Skeletal muscle tissue (tissue), 3 donors: ENCODE measurements at regions not wholly inside any gene's neighbourhood (a gene's known extent, or its start where the extent isn't known, plus 50 kb on each side); places are given as distances from the start of the nearest gene placed in this dataset.
"Not testable (repeated sequence)": the region's sequence is repeated elsewhere in the genome, so short reads cannot be mapped to it uniquely, and the experiment has no call there.

ENCODE experiments used
- H3K27ac ChIP-seq: one replicate; pipeline ENCODE4 v1.7.0; 2013; ENCODE audit warnings: mild to moderate bottlenecking, low read depth, low read length, inconsistent platforms
- H3K27me3 ChIP-seq, 3 donors: one replicate each; pipeline ENCODE4 v1.7.0; 2013; ENCODE audit warnings: low read length in 3 of 3; ENCODE audit not compliant: control insufficient read depth in 3 of 3, insufficient read depth in 3 of 3
- H3K36me3 ChIP-seq, 3 donors: one replicate each; pipeline ENCODE4 v1.7.0; 2013; ENCODE audit warnings: low read length in 3 of 3; ENCODE audit not compliant: control insufficient read depth in 3 of 3, insufficient read depth in 3 of 3
- H3K4me1 ChIP-seq, 3 donors: one replicate each; pipeline ENCODE4 v1.7.0; 2013; ENCODE audit warnings: low read length in 3 of 3, mild to moderate bottlenecking in 3 of 3; ENCODE audit not compliant: control insufficient read depth in 3 of 3, insufficient read depth in 3 of 3
- H3K4me3 ChIP-seq, 3 donors: one replicate each; pipeline ENCODE4 v1.7.0; 2013; ENCODE audit warnings: low read length in 3 of 3
- H3K9ac ChIP-seq, 3 donors: one replicate each; pipeline ENCODE4 v1.7.0; 2013; ENCODE audit warnings: low read length in 3 of 3, mild to moderate bottlenecking in 3 of 3, moderate library complexity in 2 of 3, low read depth in 1 of 3
- H3K9me3 ChIP-seq, 3 donors: one replicate each; pipeline ENCODE4 v1.7.0; 2013; ENCODE audit warnings: low read length in 3 of 3; ENCODE audit not compliant: control insufficient read depth in 3 of 3
- donor health status: Osteomylitis.

DNA sequence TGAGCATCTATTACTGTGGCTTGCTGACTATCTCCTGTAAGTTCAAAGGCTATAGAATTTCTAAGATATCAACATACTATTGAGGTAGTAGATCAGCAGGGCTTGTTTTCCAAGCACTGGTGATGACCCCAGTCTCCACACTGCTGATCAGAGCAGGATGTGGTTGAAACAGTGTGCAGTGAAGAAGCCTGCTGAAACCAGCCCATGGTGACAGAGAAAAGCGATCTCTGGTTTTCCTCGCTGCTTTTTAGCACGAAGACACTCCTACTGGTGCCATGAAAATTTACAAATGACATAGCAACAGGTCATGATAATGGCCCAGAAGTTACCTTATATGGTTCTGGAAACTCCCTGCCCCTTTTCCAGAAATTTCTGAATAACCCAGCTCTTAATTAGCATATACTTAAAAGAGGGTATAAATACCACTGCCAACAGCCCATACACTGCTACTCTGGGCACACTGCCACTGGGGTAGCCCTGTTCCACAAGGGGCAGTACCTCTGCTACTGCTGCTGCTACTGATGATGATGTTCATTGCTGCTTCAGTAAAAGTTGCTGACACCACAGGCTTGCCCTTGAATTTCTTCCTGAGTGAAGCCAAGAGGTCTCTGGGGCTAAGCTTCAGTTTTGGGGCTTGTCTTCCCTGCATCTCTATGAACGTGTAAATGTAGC, 1689.5 kb upstream of the PCDH10 start:
- Histone ChIP-seq H3K36me3 (no peaks in the 10 kb centered on the region), H3K4me1 (no peaks in the 10 kb centered on the region), H3K27ac (no peak overlapping the region), H3K4me3 (no peak overlapping the region), H3K9ac (no peak overlapping the region), H3K9me3 (no peaks in the 10 kb centered on the region), H3K27me3 (no peaks in the 10 kb centered on the region)

DNA sequence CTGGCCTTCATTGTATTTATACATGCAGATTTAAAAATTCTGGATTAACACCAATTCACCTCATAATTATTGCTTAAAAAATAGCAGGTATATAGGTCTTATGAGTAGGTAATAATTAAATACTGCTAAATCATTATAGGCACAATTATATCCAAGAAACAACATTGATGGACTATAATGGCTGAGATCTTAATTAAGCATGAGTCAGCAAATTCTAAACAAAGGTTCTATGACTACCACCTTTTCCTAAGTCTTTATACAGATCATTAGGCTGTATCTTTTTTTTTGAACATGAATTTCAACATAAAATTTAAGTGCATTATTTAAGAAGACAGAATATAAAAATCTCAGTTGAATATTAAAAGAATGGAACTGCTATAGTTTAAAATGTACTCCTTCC, 1678.7 kb upstream of the PCDH10 start:
- no peak overlapping the region for H3K27ac ChIP-seq
- H3K9me3 ChIP-seq: no peaks in the 10 kb centered on the region
- H3K36me3 ChIP-seq: no peaks in the 10 kb centered on the region
- H3K4me3 ChIP-seq: no peak overlapping the region
- no peaks in the 10 kb centered on the region for H3K27me3 ChIP-seq
- no peak overlapping the region for H3K9ac ChIP-seq
- no peaks in the 10 kb centered on the region for H3K4me1 ChIP-seq

DNA sequence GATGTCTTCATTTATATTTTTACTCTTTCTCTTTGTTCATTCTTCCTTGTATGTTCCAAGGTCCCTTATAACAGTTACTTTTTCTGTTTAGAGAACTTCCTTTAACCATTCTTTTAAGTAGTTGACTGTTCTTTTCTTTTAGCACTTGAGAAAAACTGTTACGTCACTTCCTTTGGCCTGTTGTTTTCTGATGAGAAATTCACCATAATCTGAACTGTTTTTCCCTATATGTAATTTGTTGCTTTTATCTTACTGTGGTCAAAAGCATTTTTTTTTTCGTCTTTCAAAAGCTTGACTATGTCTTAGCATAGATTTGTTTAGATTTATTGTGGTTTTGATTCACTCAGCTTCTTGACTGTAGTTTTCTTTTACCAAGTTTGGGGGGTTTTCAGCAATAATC, 1660.3 kb upstream of the PCDH10 start:
- no peaks in the 10 kb centered on the region for H3K4me1 ChIP-seq
- H3K9ac ChIP-seq: no peak overlapping the region
- H3K27ac ChIP-seq: no peak overlapping the region
- no peak overlapping the region for H3K4me3 ChIP-seq
- H3K9me3 ChIP-seq: no peaks in the 10 kb centered on the region
- no peaks in the 10 kb centered on the region for H3K27me3 ChIP-seq
- no peaks in the 10 kb centered on the region for H3K36me3 ChIP-seq

DNA sequence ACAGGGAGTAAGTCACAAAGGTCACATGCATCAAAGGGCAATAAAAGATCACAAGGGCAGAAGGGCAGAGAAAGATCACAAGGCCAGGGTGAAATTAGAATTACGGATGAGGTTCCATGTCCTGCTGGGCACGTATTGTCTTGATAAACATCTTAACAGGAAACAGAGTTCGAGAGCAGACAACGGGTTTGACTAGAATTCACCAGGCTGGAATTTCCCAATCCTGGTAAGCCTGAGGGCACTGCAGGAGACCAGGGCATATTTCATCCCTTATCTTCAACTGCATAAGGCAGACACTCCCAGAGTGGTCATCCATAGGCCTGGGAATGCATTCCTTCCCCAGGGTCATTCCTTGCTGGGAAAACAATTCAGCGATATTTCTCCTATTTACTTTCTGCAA, 1652.9 kb upstream of the PCDH10 start:
- not testable (repeated sequence) for H3K27ac ChIP-seq, H3K27me3 ChIP-seq, H3K9ac ChIP-seq, H3K4me1 ChIP-seq, H3K36me3 ChIP-seq, H3K4me3 ChIP-seq, H3K9me3 ChIP-seq

DNA sequence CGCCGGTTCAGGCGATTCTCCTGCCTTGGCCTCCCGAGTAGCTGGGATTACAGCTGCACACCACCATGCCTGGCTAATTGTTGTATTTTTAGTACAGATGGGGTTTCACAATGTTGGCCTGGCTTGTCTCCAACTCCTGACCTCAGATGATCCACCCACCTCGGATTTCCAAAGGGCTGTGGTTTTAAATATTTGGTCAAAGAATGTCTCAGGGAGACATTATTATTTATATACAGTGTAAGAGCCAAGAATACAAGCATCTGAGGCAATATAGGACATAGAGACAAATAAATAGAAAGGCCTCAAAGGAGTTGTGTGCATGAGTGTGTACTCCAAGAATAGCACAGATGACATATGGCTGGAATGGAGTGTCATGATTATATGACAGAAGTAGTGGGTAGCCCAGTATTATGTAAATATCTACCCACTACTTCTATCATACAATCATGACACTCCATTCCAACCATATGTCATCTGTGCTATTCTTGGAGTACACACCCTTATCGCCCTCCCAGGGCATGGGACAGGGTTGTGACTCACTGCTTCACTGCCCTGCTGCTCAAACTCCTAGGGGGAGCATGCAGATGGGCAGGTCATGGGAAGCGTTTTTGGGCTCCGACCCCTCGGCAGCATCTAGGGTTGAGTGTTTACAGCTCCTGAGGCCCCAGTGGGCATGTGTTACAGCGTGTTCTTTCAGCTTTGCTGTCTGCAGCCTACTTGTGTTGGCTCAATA, 1649.8 kb upstream of the PCDH10 start:
- Histone ChIP-seq H3K4me3 (no peak overlapping the region), H3K9ac (no peak overlapping the region), H3K9me3 (peaks cover 0 to 2% (median 0%) of the 10 kb centered on the region in 3 donors), H3K27me3 (no peaks in the 10 kb centered on the region), H3K36me3 (no peaks in the 10 kb centered on the region), H3K4me1 (no peaks in the 10 kb centered on the region), H3K27ac (no peak overlapping the region)

DNA sequence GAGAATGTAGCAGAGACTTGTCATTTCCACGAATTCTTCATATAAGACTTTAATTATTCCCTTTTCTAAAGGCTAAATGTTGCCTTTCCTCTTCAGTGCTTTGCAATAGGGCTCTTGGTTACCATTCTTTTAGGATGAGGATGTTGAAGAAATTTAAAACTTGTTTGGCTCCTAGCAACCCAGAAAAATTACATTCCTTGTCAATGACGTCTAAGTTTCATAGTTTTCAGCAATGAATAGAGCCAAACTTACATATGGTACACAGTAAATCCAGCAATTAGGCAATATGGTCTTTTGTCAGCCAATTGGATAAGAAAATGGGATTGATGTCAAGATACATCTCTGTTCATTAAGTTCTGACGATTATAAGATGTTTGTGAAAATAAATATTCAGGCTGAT, 1639.6 kb upstream of the PCDH10 start:
- H3K4me3 ChIP-seq: no peak overlapping the region
- no peak overlapping the region for H3K27ac ChIP-seq
- no peaks in the 10 kb centered on the region for H3K4me1 ChIP-seq
- H3K9me3 ChIP-seq: no peaks in the 10 kb centered on the region
- no peaks in the 10 kb centered on the region for H3K27me3 ChIP-seq
- H3K9ac ChIP-seq: no peak overlapping the region
- no peaks in the 10 kb centered on the region for H3K36me3 ChIP-seq

DNA sequence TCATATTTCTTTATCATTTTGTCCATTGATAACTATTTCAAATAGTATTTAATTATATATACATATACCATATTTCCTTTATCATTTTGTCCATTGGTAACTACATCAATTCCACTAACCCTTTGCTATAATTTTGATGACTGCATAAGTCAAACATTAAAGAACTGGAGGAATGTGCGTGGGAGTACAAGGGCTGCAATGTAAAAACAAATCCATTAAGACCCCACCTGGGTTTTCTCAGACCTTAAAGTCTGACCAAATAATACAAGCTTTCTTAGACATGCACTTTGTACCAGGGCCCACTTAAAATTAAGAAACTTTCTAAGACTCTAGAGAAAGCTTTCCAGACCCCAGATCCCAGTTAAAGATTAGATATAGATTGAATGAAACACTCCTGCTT, 1622.4 kb upstream of the PCDH10 start:
- H3K27ac ChIP-seq: no peak overlapping the region
- H3K9me3 ChIP-seq: no peaks in the 10 kb centered on the region
- no peaks in the 10 kb centered on the region for H3K36me3 ChIP-seq
- no peak overlapping the region for H3K4me3 ChIP-seq
- no peak overlapping the region for H3K9ac ChIP-seq
- no peaks in the 10 kb centered on the region for H3K4me1 ChIP-seq
- no peaks in the 10 kb centered on the region for H3K27me3 ChIP-seq

DNA sequence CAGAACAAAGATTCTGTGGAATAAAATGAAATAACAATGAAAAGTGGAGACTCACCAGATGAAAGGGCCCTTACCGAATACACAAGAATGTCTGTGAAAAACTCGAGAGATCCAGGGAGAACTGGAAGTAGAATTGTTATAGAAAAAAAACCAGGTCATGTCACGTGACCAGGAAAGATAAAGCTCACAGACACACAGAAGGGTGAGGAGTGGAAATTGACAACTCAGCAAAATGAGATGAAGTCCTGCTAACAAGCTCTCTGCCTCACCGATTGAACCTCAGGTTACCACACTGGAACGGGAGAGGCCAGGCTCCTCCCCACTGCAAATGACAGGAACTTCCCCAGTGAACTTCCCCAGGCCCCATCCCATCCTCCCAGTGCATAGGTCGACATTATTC, 1618.0 kb upstream of the PCDH10 start:
- no peaks in the 10 kb centered on the region for H3K27me3 ChIP-seq
- no peak overlapping the region for H3K4me3 ChIP-seq
- no peak overlapping the region for H3K9ac ChIP-seq
- no peak overlapping the region for H3K27ac ChIP-seq
- no peaks in the 10 kb centered on the region for H3K36me3 ChIP-seq
- no peaks in the 10 kb centered on the region for H3K4me1 ChIP-seq
- H3K9me3 ChIP-seq: no peaks in the 10 kb centered on the region

DNA sequence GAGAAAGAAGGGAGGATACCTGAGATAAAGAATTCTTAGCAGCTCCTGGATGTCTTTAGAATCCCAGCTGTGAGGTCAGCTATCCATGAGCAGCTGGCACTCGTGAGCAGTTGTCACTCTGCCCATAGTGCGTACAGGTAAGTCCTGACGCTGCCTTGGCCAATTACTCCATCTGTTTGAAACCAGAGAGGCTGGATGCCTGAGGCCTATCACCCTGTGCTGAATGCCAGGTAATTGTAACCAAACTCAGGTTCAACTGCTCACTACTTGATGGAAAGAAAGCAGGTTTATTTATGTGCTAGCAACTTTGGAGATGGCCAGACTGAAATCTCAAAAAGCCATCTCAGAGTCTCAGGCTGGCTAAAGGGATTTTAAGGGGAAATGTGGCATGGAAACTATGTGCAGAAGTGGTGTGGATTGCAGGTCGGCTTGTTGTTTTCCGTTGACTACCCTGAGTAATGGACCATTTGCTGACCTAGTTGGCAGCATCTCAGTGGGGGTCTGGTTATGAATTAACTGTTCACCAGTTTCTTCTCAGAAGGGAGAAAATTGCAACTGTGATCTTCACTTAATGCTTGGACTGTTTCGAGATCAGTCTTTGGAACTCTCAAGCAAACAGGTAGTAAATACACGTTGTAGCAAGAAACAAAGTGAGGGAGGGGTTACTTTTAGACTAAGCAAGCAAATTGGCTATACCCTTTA, 1614.0 kb upstream of the PCDH10 start:
- Histone ChIP-seq H3K27me3 (no peaks in the 10 kb centered on the region), H3K36me3 (no peaks in the 10 kb centered on the region), H3K27ac (no peak overlapping the region), H3K9ac (no peak overlapping the region), H3K4me1 (no peaks in the 10 kb centered on the region), H3K4me3 (no peak overlapping the region), H3K9me3 (no peaks in the 10 kb centered on the region)

DNA sequence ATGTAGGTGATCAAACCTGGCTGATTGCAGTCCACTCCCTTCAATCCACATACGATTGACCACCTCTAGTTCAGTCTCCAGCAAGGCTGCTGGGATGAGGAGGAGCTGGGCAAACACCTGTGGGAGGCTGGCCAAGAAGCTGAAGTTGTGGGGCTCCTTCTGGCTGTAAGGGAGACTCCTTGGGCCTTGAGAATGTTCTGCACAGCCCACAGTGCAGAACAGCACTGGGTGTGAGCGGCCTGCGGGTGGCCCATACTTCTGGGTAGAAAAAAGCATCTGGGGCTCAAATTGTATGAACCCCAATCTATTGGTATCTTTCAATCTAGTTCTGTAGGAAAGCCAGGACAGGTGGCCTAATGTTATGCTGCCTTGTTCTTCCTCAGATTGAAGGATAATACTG, 1608.8 kb upstream of the PCDH10 start:
- no peaks in the 10 kb centered on the region for H3K9me3 ChIP-seq
- no peaks in the 10 kb centered on the region for H3K4me1 ChIP-seq
- H3K9ac ChIP-seq: no peak overlapping the region
- H3K27me3 ChIP-seq: no peaks in the 10 kb centered on the region
- no peaks in the 10 kb centered on the region for H3K36me3 ChIP-seq
- H3K27ac ChIP-seq: no peak overlapping the region
- no peak overlapping the region for H3K4me3 ChIP-seq
